Activated gamma-delta T cell (primary cell): ENCODE measurements at regions not wholly inside any gene's neighbourhood (a gene's known extent, or its start where the extent isn't known, plus 50 kb on each side); places are given as distances from the start of the nearest gene placed in this dataset.
A peak's percentile ranks its signal among the peaks of the same experiment; 100 is the strongest.

Experiments used
- DNase-seq: peaks from one replicate; lab custom pipeline; 2025; lab: John Stamatoyannopoulos, UW

- DNase-seq, result no peak
Observed at GRCh38 chr4:120636120-120636630, 286.4 kb downstream of the PRDM5 start.

GRCh38 chr4:120633810-120634209, 288.7 kb downstream of the PRDM5 start:
- DNase-seq, result no peak

- DNase-seq, result no peak
Observed at GRCh38 chr4:120630427-120630826, 292.1 kb downstream of the PRDM5 start.

- DNase-seq, result no peak
Observed at GRCh38 chr4:120629546-120630108, 292.9 kb downstream of the PRDM5 start.

GRCh38 chr4:120622601-120623000, 299.9 kb downstream of the PRDM5 start:
- DNase-seq, result no peak

GRCh38 chr4:120617171-120617570, 305.4 kb downstream of the PRDM5 start:
- DNase-seq, result no peak

GRCh38 chr4:120616041-120616440, 306.5 kb downstream of the PRDM5 start:
- DNase-seq, result no peak

- DNase-seq, result no peak
Observed at GRCh38 chr4:120613778-120614177, 308.7 kb downstream of the PRDM5 start.

- no peak for DNase-seq
Observed at GRCh38 chr4:120611092-120611491, 311.4 kb downstream of the PRDM5 start.

GRCh38 chr4:120591038-120591437, 331.5 kb downstream of the PRDM5 start:
- DNase-seq, result no peak

- no peak for DNase-seq
Observed at GRCh38 chr4:120589787-120590186, 332.7 kb downstream of the PRDM5 start.

- no peak for DNase-seq
Observed at GRCh38 chr4:120568731-120569130, 353.8 kb downstream of the PRDM5 start.

GRCh38 chr4:120561648-120562047, 360.9 kb downstream of the PRDM5 start:
- DNase-seq, result no peak

- no peak for DNase-seq
Observed at GRCh38 chr4:120557372-120557771, 365.2 kb downstream of the PRDM5 start.

GRCh38 chr4:120555058-120555457, 367.5 kb downstream of the PRDM5 start:
- no peak for DNase-seq

GRCh38 chr4:120554086-120554485, 368.4 kb downstream of the PRDM5 start:
- no peak for DNase-seq

GRCh38 chr4:120550624-120551220, 371.8 kb downstream of the PRDM5 start:
- peak; percentile 2 for DNase-seq

- no peak for DNase-seq
Observed at GRCh38 chr4:120549011-120549570, 373.4 kb downstream of the PRDM5 start.

- no peak for DNase-seq
Observed at GRCh38 chr4:120545391-120545790, 377.1 kb downstream of the PRDM5 start.

- no peak for DNase-seq
Observed at GRCh38 chr4:120544838-120545237, 377.7 kb downstream of the PRDM5 start.

- no peak for DNase-seq
Observed at GRCh38 chr4:120540625-120541024, 381.9 kb downstream of the PRDM5 start.

GRCh38 chr4:120536884-120537283, 385.6 kb downstream of the PRDM5 start:
- no peak for DNase-seq

- no peak for DNase-seq
Observed at GRCh38 chr4:120528428-120528827, 394.1 kb downstream of the PRDM5 start.

- no peak for DNase-seq
Observed at GRCh38 chr4:120526033-120526432, 396.5 kb downstream of the PRDM5 start.
